SK-N-SH (cell line): ENCODE measurements at regions not wholly inside any gene's neighbourhood (a gene's known extent, or its start where the extent isn't known, plus 50 kb on each side); places are given as distances from the start of the nearest gene placed in this dataset.

Experiments used
- CTCF ChIA-PET: fragments of 300-600, 350-600 bp; formaldehyde crosslinking; extraction: SDS; loops from one replicate; lab custom pipeline; 2021; lab: Yijun Ruan, JAX
- POLR2A ChIA-PET: fragments of 350-600 bp; sonication (Branson Sonifier 250); formaldehyde crosslinking; extraction: SDS; loops from one replicate; lab custom pipeline; 2020; ENCODE audit warnings: antibody characterized with exemption, inconsistent platforms; lab: Yijun Ruan, JAX
- DNase-seq: peaks from one replicate; pipeline ENCODE4 v3.0.0; 2012
- H2AFZ ChIP-seq: fragments of 200-600 bp; sonication (generic); 2 replicates; pipeline ENCODE4 v1.8.1; 2016; ENCODE audit warnings: antibody characterized with exemption, mild to moderate bottlenecking, low read depth
- H3F3A ChIP-seq: fragments of 200-600 bp; sonication (generic); replicated peaks from 2 replicates; pipeline ENCODE3; 2016; ENCODE audit warnings: antibody characterized with exemption, mild to moderate bottlenecking; ENCODE audit not compliant: insufficient read depth
- H3K27ac ChIP-seq, 2 experiments: fragments of 200-500 bp in 1 of 2; fragments of 200-600 bp in 1 of 2; sonication (Bioruptor generic) in 1 of 2; sonication (generic), shearing (Covaris generic) in 1 of 2; 2 replicates each; pipeline versions ENCODE4 v1.5.1 to v1.6.1; 2014 to 2016; ENCODE audit warnings: low read depth in 2 of 2, inconsistent platforms in 1 of 2, low read length in 1 of 2, mild to moderate bottlenecking in 1 of 2, mixed read lengths in 1 of 2
- H3K27me3 ChIP-seq: fragments of 200-600 bp; sonication (generic), shearing (Covaris generic); 2 replicates; pipeline ENCODE4 v1.6.1; 2016; ENCODE audit warnings: mixed run types; ENCODE audit not compliant: insufficient read depth
- H3K36me3 ChIP-seq, 2 experiments: fragments of 200-500 bp in 1 of 2; fragments of 200-600 bp in 1 of 2; sonication (Bioruptor generic) in 1 of 2; sonication (generic) in 1 of 2; replicated peaks in 1 of 2; 2 replicates each; pipeline versions ENCODE3 to v1.5.1; 2014 to 2016; ENCODE audit warnings: low read length in 1 of 2, mild to moderate bottlenecking in 1 of 2; ENCODE audit not compliant: insufficient read depth in 2 of 2, control insufficient read depth in 1 of 2
- H3K4me1 ChIP-seq, 2 experiments: fragments of 200-500 bp in 1 of 2; fragments of 200-600 bp in 1 of 2; sonication (Bioruptor generic) in 1 of 2; sonication (generic), shearing (Covaris generic) in 1 of 2; 2 replicates each; pipeline versions ENCODE4 v1.5.1 to v1.6.1; 2014 to 2016; ENCODE audit warnings: low read depth in 1 of 2, low read length in 1 of 2, mixed run types in 1 of 2; ENCODE audit not compliant: insufficient read depth in 2 of 2, control insufficient read depth in 1 of 2
- H3K4me2 ChIP-seq: fragments of 200-600 bp; sonication (generic), shearing (Covaris generic); 2 replicates; pipeline ENCODE4 v1.6.1; 2017; ENCODE audit warnings: mixed run types
- H3K4me3 ChIP-seq, 2 experiments: fragments of 200-500 bp in 1 of 2; fragments of 200-600 bp in 1 of 2; sonication (Bioruptor generic) in 1 of 2; sonication (generic), shearing (Covaris generic) in 1 of 2; 2 replicates each; pipeline versions ENCODE4 v1.5.1 to v1.8.1; 2014 to 2016; ENCODE audit warnings: low read depth in 2 of 2, inconsistent platforms in 1 of 2, low read length in 1 of 2, mild to moderate bottlenecking in 1 of 2, mixed read lengths in 1 of 2, moderate library complexity in 1 of 2
- H3K79me2 ChIP-seq: fragments of 200-600 bp; sonication (generic); 2 replicates; pipeline ENCODE4 v1.8.1; 2017; ENCODE audit warnings: mild to moderate bottlenecking; ENCODE audit not compliant: insufficient read depth
- H3K9ac ChIP-seq: fragments of 200-600 bp; sonication (generic); 2 replicates; pipeline ENCODE4 v1.6.1; 2017; ENCODE audit warnings: mixed run types
- H3K9me2 ChIP-seq: fragments of 200-600 bp; sonication (generic); 2 replicates; pipeline ENCODE4 v1.6.1; 2017; ENCODE audit warnings: mixed run types
- H3K9me3 ChIP-seq: fragments of 200-600 bp; sonication (generic); 2 replicates; pipeline ENCODE4 v1.6.1; 2017; ENCODE audit warnings: mixed run types, mild to moderate bottlenecking, moderate library complexity
- H4K20me1 ChIP-seq: fragments of 200-600 bp; sonication (generic); 2 replicates; pipeline ENCODE4 v1.6.1; 2017; ENCODE audit warnings: mild to moderate bottlenecking, mixed run types; ENCODE audit not compliant: insufficient read depth
- ELF1 ChIP-seq: IDR thresholded peaks from 2 replicates; pipeline ENCODE4 v1.4.0; 2012
- FOXJ3 ChIP-seq: sonication (generic); formaldehyde crosslinking; IDR thresholded peaks from 2 replicates; pipeline ENCODE4 v1.5.1; 2020; ENCODE audit warnings: mild to moderate bottlenecking, missing genetic modification reagents
- JUND ChIP-seq: IDR thresholded peaks from 2 replicates; pipeline ENCODE4 v1.4.0; 2012
- NFIC ChIP-seq: IDR thresholded peaks from 2 replicates; pipeline ENCODE4 v1.4.0; 2012; ENCODE audit warnings: borderline replicate concordance
- POLR2AphosphoS5 ChIP-seq: IDR thresholded peaks from 2 replicates; pipeline ENCODE4 v1.6.1; 2012; ENCODE audit warnings: low read depth, low read length
- RAD21 ChIP-seq: IDR thresholded peaks from 2 replicates; pipeline ENCODE4 v1.6.1; 2012; ENCODE audit warnings: mild to moderate bottlenecking, low read length
- RFX5 ChIP-seq: IDR thresholded peaks from 2 replicates; pipeline ENCODE4 v1.6.1; 2012; ENCODE audit warnings: mild to moderate bottlenecking, improper control_type of control experiment, low read length
- RXRA ChIP-seq: IDR thresholded peaks from 2 replicates; pipeline ENCODE4 v1.4.0; 2012; ENCODE audit warnings: low read depth, mild to moderate bottlenecking, borderline replicate concordance
- TAF1 ChIP-seq: IDR thresholded peaks from 2 replicates; pipeline ENCODE4 v1.6.1; 2012; ENCODE audit warnings: low read depth, mild to moderate bottlenecking, low read length, moderate library complexity, borderline replicate concordance
- TCF12 ChIP-seq: IDR thresholded peaks from 2 replicates; pipeline ENCODE4 v1.4.0; 2012
- USF2 ChIP-seq: fragments of 150-350 bp; IDR thresholded peaks from 2 replicates; pipeline ENCODE4 v1.6.1; 2017; ENCODE audit warnings: antibody characterized with exemption, low read length, low read depth, borderline replicate concordance
- YY1 ChIP-seq: IDR thresholded peaks from 2 replicates; pipeline ENCODE4 v1.4.0; 2012; ENCODE audit warnings: low read depth, mild to moderate bottlenecking
- TF ChIP-seq, protein P1 (sequence below): IDR thresholded peaks from 2 replicates; pipeline ENCODE4 v1.4.0; 2012; ENCODE audit warnings: low read depth, borderline replicate concordance
- TF ChIP-seq, protein P2 (sequence below): IDR thresholded peaks from 2 replicates; pipeline ENCODE4 v1.4.0; 2012; ENCODE audit warnings: low read depth
- TF ChIP-seq, protein P3 (sequence below): fragments of 200-600 bp; sonication (generic); IDR thresholded peaks from 2 replicates; pipeline ENCODE4 v1.6.1; 2017; ENCODE audit warnings: antibody characterized with exemption, mild to moderate bottlenecking, moderate library complexity
- TF ChIP-seq, protein P4 (sequence below): IDR thresholded peaks from 2 replicates; pipeline ENCODE4 v1.6.1; 2012; ENCODE audit warnings: mild to moderate bottlenecking, low read depth, low read length, moderate library complexity

- ChIA-PET POLR2A (no interaction called here), CTCF (no interaction called here)
- Histone ChIP-seq H3F3A (no peaks in the 10 kb centered on the region), H3K9ac (no peak overlapping the region), H2AFZ (no peak overlapping the region), H3K9me3 (no peaks in the 10 kb centered on the region), H3K27ac (no peak overlapping the region), H3K27me3 (no peaks in the 10 kb centered on the region)
- no peak for TF ChIP-seq USF2
- TF ChIP-seq, protein P1, sequence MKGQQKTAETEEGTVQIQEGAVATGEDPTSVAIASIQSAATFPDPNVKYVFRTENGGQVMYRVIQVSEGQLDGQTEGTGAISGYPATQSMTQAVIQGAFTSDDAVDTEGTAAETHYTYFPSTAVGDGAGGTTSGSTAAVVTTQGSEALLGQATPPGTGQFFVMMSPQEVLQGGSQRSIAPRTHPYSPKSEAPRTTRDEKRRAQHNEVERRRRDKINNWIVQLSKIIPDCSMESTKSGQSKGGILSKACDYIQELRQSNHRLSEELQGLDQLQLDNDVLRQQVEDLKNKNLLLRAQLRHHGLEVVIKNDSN, result no peak
- TF ChIP-seq, protein P2, sequence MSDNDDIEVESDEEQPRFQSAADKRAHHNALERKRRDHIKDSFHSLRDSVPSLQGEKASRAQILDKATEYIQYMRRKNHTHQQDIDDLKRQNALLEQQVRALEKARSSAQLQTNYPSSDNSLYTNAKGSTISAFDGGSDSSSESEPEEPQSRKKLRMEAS, result no peak
- TF ChIP-seq TCF12, result no peak
- TF ChIP-seq JUND, result no peak
- no peak for TF ChIP-seq POLR2AphosphoS5
- no peak for TF ChIP-seq TAF1
- no peak for TF ChIP-seq RFX5
- TF ChIP-seq RXRA, result no peak
- TF ChIP-seq, protein P3, sequence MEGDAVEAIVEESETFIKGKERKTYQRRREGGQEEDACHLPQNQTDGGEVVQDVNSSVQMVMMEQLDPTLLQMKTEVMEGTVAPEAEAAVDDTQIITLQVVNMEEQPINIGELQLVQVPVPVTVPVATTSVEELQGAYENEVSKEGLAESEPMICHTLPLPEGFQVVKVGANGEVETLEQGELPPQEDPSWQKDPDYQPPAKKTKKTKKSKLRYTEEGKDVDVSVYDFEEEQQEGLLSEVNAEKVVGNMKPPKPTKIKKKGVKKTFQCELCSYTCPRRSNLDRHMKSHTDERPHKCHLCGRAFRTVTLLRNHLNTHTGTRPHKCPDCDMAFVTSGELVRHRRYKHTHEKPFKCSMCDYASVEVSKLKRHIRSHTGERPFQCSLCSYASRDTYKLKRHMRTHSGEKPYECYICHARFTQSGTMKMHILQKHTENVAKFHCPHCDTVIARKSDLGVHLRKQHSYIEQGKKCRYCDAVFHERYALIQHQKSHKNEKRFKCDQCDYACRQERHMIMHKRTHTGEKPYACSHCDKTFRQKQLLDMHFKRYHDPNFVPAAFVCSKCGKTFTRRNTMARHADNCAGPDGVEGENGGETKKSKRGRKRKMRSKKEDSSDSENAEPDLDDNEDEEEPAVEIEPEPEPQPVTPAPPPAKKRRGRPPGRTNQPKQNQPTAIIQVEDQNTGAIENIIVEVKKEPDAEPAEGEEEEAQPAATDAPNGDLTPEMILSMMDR, result no peak
- no peak for TF ChIP-seq ELF1
- TF ChIP-seq FOXJ3 (CRISPR knock-in tag), result no peak
- TF ChIP-seq, protein P4, sequence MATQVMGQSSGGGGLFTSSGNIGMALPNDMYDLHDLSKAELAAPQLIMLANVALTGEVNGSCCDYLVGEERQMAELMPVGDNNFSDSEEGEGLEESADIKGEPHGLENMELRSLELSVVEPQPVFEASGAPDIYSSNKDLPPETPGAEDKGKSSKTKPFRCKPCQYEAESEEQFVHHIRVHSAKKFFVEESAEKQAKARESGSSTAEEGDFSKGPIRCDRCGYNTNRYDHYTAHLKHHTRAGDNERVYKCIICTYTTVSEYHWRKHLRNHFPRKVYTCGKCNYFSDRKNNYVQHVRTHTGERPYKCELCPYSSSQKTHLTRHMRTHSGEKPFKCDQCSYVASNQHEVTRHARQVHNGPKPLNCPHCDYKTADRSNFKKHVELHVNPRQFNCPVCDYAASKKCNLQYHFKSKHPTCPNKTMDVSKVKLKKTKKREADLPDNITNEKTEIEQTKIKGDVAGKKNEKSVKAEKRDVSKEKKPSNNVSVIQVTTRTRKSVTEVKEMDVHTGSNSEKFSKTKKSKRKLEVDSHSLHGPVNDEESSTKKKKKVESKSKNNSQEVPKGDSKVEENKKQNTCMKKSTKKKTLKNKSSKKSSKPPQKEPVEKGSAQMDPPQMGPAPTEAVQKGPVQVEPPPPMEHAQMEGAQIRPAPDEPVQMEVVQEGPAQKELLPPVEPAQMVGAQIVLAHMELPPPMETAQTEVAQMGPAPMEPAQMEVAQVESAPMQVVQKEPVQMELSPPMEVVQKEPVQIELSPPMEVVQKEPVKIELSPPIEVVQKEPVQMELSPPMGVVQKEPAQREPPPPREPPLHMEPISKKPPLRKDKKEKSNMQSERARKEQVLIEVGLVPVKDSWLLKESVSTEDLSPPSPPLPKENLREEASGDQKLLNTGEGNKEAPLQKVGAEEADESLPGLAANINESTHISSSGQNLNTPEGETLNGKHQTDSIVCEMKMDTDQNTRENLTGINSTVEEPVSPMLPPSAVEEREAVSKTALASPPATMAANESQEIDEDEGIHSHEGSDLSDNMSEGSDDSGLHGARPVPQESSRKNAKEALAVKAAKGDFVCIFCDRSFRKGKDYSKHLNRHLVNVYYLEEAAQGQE, result no peak
- no peak for TF ChIP-seq NFIC
- TF ChIP-seq YY1, result no peak
- TF ChIP-seq RAD21, result no peak
- TF ChIP-seq, all 33 proteins: peak for 0
- Histone ChIP-seq H3K4me3 (no peak overlapping the region), H3K4me2 (no peak overlapping the region), H3K4me1 (no peaks in the 10 kb centered on the region), H3K79me2 (no peaks in the 10 kb centered on the region), H4K20me1 (no peaks in the 10 kb centered on the region), H3K36me3 (no peaks in the 10 kb centered on the region), H3K9me2 (no peaks in the 10 kb centered on the region)
- DNase-seq, result no peak
These were observed 196.2 kb upstream of the SYNDIG1 start for GRCh38 chr20:24273251-24273650.
